Embryonic facial prominence (tissue), 1 donor: ENCODE measurements at regions not wholly inside any gene's neighbourhood (a gene's known extent, or its start where the extent isn't known, plus 50 kb on each side); places are given as distances from the start of the nearest gene placed in this dataset.
"Not testable (repeated sequence)": the region's sequence is repeated elsewhere in the genome, so short reads cannot be mapped to it uniquely, and the experiment has no call there.

ENCODE experiments used
- DNase-seq: peaks from one replicate; pipeline ENCODE4 v3.0.0-alpha.2; 2016; ENCODE audit errors: extremely low spot score

GRCh38 chr16:82301146-82301755, 131.2 kb upstream of the MPHOSPH6 start:
- DNase-seq, result no peak

DNA sequence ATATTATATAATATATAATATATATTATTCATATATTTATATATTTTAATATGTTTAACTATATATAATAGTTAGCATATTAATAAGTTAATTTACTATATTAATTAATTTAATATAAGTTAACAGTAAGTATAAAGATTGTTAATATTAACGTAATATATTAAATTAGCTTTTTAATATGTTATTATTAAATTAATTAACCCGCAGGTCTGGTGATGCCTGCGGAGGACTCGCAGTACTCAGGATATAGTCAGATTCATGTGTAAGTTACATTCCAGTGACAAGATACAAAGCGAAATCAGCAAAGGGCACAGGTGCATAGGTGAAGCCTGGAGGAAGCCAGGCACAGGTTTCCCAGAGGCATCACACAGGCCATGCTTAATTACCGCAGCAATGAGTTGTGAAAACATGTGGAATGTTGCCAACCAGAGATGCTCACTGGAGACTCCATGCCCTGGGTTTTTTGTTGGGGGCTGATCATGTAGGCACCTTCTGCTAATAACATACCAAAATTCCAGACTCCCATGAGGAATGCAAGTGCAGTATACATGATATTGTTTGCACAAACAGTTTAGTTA, 130.4 kb upstream of the MPHOSPH6 start:
- no peak for DNase-seq

DNA sequence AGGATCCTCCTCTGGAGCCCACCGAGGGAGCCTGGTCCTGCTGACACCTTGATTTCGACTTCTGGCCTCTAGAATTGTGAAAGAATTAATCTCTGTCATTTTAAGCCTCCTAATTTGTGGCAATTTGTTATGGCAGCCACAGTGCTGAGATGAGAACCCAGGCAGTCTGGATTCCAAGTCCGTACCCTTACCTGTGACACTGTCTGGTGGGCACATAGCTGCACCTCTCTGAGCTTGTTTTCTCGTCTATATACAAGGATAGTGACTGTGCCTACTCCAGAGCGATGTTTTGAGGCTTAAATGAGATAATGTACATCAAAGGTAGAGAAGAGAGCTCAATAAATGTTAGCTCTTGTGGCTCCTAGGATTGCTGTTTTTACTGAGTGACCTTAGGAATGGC, 128.4 kb upstream of the MPHOSPH6 start:
- no peak for DNase-seq

GRCh38 chr16:82295290-82296201, 125.5 kb upstream of the MPHOSPH6 start:
- no peak for DNase-seq

DNA sequence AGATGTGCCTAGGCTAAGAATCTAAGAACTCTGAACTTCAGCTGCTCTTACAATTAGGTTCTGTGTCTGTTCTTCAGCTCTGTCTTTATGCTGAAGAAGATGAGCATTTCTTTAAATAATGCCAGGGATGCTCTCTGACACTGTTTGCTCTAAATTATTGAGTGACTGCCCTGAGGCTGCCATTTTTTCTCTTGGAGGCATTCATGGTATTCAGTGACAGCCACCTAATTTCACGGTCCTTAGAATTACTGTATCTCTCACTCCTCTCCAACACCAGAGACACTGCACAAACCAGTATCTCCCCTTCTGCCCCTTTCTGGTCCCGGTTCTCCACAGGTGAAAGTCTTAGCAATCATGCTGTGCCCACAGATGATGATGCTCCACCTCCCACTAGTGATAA, 123.6 kb upstream of the MPHOSPH6 start:
- DNase-seq, result no peak

- DNase-seq, result no peak
Observed at GRCh38 chr16:82287937-82288336, 117.9 kb upstream of the MPHOSPH6 start.

- DNase-seq, result no peak
Observed at GRCh38 chr16:82282662-82283061, 112.6 kb upstream of the MPHOSPH6 start.

DNA sequence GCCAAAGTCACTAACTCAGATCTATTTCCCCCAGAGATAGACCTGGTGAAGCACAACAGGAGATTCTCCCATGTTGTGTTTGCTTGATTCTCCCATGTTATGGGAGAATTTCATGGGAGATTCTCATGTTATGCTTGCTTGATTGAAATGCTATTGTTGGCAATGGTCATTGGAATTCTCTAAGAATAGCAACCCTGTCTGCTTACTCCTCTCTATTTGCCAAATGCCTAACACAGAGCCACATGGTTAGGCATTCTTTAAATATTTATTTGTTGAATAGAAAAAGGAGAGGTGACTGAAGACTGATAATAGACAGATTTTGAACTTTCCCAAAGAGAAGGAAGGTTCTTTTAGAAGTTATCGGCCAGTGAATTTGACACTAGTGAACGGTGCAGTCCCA, 111.5 kb upstream of the MPHOSPH6 start:
- no peak for DNase-seq

DNA sequence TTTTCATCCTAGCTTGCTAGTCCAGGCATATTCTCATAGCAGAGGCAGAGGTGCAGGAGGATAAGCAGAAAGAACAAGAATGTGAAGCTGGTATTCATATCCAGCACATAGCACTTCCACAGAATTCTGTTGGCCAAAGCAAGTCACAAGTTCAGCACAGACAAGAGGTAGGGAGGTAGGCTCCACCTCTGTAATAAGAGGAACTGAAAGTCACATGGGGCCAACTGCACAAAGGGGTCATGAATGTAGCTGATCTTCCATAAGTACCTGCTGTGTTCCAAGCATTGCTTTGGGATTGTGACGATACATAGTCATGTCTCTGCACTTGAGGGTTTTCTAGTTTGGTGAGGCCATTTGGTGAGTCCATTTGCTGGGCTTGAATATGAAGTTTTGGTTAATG, 110.8 kb upstream of the MPHOSPH6 start:
- no peak for DNase-seq

DNA sequence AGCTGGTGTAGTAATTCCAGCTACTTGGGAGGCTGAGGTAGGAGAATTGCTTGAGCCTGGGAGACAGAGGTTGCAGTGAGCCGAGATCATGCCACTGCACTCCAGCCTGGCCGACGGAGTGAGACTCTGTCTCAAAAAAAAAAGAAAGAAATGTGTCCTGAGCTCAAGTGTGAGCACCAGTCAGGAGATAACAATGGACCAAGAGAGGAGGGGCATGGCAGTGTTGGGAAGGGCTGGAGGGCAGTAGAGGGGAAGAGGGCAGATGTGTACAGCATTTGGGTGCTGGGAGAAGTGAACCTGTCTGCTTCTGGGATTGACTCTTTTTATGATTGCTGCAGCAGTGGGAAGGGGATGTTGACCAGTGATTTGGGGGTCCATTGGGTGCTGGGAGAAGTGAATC, 105.3 kb upstream of the MPHOSPH6 start:
- not testable (repeated sequence) for DNase-seq

DNA sequence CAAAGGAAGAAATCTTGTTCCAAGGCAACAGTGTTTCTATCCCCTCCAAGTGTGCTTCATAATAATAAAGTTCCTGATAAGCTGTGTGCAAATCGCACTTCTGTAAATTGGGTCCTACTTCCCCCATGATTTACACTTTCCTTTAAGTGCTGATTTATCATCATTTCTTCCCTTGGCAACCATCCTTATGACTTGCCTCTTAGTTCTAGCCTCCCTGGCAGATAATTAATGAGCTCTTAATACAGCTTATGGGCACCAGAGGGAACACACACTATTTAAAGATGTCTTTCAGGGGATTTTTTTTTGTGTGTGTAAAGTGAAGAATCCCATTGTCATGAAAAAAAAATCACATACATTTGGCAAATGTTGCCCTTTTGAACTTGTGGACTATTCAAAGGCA, 101.6 kb upstream of the MPHOSPH6 start:
- no peak for DNase-seq

DNA sequence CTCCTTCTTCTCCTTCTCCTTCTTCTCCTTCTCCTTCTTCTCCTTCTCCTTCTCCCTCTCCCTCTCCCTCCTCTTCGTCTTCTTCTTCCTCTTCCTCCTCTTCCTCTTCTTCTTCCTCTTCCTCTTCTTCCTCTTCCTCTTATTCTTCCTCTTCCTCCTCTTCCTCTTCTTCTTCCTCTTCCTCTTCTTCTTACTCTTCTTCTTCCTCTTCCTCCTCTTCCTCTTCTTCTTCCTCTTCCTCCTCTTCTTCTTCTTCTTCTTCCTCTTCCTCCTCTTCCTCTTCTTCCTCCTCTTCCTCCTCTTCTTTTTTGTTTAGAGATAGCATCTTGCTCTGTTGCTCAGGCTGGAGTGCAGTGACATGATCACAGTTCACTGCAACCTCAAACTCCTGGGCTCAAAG, 97.7 kb upstream of the MPHOSPH6 start:
- DNase-seq, result not testable (repeated sequence)

DNA sequence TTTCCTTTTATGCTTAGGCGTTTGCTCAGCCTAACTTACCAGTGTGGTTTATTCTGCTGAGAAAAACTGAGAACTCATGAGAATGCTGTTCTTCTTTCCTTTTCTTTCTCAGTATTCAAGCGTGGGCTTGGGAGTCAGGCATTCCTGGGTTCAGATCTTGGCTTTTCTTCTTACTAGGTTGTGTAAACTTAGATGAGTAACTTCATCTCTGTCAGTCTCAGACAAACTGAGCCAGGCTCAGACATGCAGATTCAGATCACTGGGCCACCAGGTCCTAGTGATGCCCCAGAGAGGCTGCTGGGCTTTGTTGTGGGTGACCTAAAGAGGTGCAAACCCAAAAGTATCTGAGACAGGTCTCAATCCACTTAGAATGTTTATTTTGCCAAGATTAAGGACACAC, 95.8 kb upstream of the MPHOSPH6 start:
- no peak for DNase-seq

DNA sequence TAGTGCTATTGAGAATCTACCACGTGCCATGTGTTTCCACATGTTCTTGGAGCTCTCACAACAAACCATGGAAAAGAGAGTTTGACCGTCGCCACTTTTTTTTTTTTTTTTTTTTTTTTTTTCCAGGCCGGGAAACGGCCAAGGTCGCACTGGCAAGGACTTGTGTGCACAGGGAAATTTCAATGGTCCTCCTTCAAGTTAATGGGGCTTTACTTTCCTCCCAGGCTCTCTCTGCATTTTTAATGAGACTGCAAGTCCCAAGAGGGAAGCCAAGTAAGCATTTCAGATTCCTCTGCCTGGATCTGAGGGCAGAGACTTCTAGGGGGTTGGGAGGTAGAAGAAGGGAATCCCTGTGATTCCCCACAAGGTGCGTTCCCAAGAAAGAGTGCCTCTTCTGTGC, 94.7 kb upstream of the MPHOSPH6 start:
- no peak for DNase-seq

DNA sequence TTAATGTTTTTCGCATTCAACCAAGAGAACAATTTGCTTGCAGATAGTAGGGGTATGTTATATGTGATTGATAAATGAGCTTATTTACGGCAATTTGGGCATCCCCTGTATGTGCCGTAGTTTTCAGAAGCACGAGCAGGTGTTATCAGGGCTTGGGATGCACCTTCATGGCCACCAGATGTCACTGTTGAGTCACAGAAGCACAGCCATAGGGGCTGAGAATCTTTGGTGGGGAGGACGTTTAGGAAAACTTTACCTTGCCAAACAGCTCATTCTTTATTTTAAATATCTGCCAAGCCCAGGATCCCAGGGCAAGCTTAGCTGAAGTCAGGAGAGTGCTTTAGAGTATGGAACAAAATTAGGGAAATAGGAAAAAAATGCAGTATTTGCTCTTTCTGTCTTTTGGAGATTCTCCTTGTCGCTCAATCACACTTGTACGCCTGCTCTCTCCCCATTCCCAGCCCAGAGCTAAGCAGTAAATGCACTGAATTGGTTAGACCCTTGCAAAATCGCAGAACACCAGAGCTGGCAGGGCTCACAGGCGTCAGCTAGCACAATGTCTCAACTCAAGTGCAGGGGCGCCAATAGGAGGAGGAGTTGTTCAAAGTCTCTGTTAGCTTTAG, 93.6 kb upstream of the MPHOSPH6 start:
- DNase-seq, result peak; percentile 9

DNA sequence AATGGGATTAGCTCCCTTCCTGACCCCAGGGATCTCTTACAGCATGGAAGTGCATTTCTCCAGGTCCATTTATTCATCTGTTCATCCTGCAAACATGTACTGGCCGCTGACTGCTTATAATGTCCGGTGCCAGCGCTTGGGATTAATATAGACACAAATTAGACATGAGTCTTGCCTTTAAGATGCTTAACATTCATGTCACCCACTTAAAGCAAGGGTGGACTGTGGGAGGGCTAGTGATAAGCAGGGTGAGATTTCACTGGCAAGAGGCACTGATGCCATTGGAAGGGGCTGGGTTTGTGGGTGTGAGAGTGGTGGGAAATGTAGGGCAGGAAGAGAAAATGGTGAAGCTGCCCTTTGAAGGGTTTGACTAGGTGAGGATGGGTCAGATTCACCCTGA, 92.2 kb upstream of the MPHOSPH6 start:
- DNase-seq, result no peak

- DNase-seq, result no peak
Observed at GRCh38 chr16:82260212-82260795, 90.3 kb upstream of the MPHOSPH6 start.

- DNase-seq, result no peak
Observed at GRCh38 chr16:82259731-82260130, 89.7 kb upstream of the MPHOSPH6 start.

DNA sequence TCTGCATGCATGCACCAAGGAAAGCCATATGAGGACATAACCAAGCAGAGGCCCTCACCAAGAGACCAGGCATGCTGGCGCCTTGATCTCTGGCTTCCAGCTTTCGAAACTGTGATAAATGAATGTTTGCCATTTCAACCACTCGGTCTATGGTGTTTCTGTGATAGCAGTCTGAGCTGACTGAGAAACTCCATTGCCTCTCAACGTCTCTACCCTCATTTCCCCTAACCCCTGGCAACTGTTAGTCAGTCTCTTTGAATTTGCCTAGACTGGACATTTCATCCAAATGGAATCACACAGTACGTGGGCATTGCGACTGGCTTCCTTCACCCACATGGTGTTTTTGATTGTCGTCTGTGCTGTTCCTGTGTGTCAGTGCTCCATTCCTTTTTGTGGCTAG, 88.0 kb upstream of the MPHOSPH6 start:
- DNase-seq, result no peak

DNA sequence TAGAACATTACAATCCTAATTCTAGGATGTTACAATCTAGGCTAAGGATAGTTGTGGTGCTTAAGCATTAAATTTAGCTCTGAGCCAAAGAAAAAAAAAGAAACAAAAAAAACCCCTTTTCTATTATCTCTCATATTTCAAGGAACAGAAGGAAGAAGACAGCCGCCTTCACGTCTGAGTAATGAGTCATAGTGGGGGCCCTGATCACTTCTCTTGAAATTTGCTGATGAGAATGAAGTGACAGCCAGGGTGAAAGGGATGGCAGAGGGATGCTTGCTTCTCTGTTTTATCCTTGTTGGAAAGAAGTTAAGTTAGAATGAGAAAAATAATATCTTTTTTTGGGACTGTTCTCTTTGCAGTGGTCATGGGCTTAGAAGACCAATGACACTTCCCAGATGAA, 82.6 kb upstream of the MPHOSPH6 start:
- no peak for DNase-seq

- DNase-seq, result no peak
Observed at GRCh38 chr16:82248677-82249076, 78.7 kb upstream of the MPHOSPH6 start.

GRCh38 chr16:82248012-82248656, 78.1 kb upstream of the MPHOSPH6 start:
- DNase-seq, result no peak
